ENCODE measurements at regions not wholly inside any gene's neighbourhood (a gene's known extent, or its start where the extent isn't known, plus 50 kb on each side); places are given as distances from the start of the nearest gene placed in this dataset.

DNA sequence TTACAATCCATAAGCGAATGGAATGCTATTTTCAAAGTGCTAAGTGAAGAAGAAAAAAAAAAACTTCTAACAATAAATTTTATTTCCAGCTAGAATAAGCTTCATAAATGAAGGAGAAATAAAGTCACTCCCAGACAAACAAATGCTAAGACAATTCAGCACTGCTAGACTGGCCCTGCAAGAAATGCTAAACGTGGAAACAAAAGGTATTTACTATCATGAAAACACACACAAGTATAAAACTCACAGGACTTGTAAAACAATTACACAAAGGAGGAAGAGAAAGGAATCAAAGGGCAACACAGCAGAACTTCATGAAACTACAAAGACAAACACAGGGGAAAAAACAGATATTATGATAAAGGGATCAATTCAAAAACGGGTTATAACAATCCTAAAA is 85.8 kb upstream of the NELL2 start:
- Histone ChIP-seq H3K27me3 (no peaks in the 10 kb centered on the region), H3K36me3 (no peaks in the 10 kb centered on the region), H3K9me3 (no peaks in the 10 kb centered on the region), H3K4me3 (replicated peaks in 1 of 3) (no peak overlapping the region), H3K27ac (no peak overlapping the region), H3K4me1 (no peaks in the 10 kb centered on the region)
- no peak for DNase-seq
- no peak for TF ChIP-seq POLR2A (IDR thresholded peaks at IDR 0.05)
- TF ChIP-seq CTCF (IDR thresholded peaks at IDR 0.05), result no peak
- intact Hi-C loops (cut with DNase I), result no loop called here
- 66 to 67% methylated on average over 3 of the region's 3 CpGs for WGBS, 2 donors

GRCh38 chr12:44960856-44961255 is 84.7 kb upstream of the NELL2 start:
- Histone ChIP-seq H3K27ac (no peak overlapping the region), H3K4me1 (no peaks in the 10 kb centered on the region), H3K36me3 (no peaks in the 10 kb centered on the region), H3K4me3 (replicated peaks in 1 of 3) (no peak overlapping the region), H3K27me3 (no peaks in the 10 kb centered on the region), H3K9me3 (no peaks in the 10 kb centered on the region)
- WGBS, 2 donors, result 81 to 82% methylated on average over 3 of the region's 3 CpGs
- intact Hi-C loops (cut with DNase I), result no loop called here
- no peak for DNase-seq
- TF ChIP-seq POLR2A (IDR thresholded peaks at IDR 0.05) (no peak), CTCF (IDR thresholded peaks at IDR 0.05) (no peak)

- DNase-seq, result no peak
- 79 to 91% methylated on average over 2 to 3 of the region's 3 CpGs for WGBS, 2 donors
- Histone ChIP-seq H3K27me3 (no peaks in the 10 kb centered on the region), H3K27ac (no peak overlapping the region), H3K4me3 (replicated peaks in 1 of 3) (no peak overlapping the region), H3K36me3 (no peaks in the 10 kb centered on the region), H3K4me1 (no peaks in the 10 kb centered on the region), H3K9me3 (no peaks in the 10 kb centered on the region)
- no peak for TF ChIP-seq POLR2A (IDR thresholded peaks at IDR 0.05)
- no peak for TF ChIP-seq CTCF (IDR thresholded peaks at IDR 0.05)
- intact Hi-C loops (cut with DNase I), result no loop called here
Measured at GRCh38 chr12:44960423-44960822, 84.3 kb upstream of the NELL2 start.

GRCh38 chr12:44947163-44947562 is 71.0 kb upstream of the NELL2 start:
- 79 to 85% methylated on average over 1 of the region's 1 CpG for WGBS, 2 donors
- no peaks in the 10 kb centered on the region for H3K9me3 ChIP-seq
- H3K27ac ChIP-seq, result no peak overlapping the region

GRCh38 chr12:44942714-44943113 is 66.6 kb upstream of the NELL2 start:
- H3K4me1 ChIP-seq, result no peaks in the 10 kb centered on the region
- H3K9me3 ChIP-seq, result no peaks in the 10 kb centered on the region
- no peak for TF ChIP-seq CTCF (IDR thresholded peaks at IDR 0.05)
- no peak for TF ChIP-seq POLR2A (IDR thresholded peaks at IDR 0.05)
- no peaks in the 10 kb centered on the region for H3K36me3 ChIP-seq
- H3K27me3 ChIP-seq, result no peaks in the 10 kb centered on the region
- 87 to 91% methylated on average over 5 of the region's 5 CpGs for WGBS, 2 donors
- H3K27ac ChIP-seq, result no peak overlapping the region
- H3K4me3 ChIP-seq (replicated peaks in 1 of 3), result no peak overlapping the region
- DNase-seq, result no peak
- intact Hi-C loops (cut with DNase I), result no loop called here

More at GRCh38 chr12:44947163-44947562, 71.0 kb upstream of the NELL2 start:
- Histone ChIP-seq H3K4me3 (replicated peaks in 1 of 3) (no peak overlapping the region), H3K27me3 (no peaks in the 10 kb centered on the region), H3K4me1 (no peaks in the 10 kb centered on the region), H3K36me3 (no peaks in the 10 kb centered on the region)
- no peak for TF ChIP-seq CTCF (IDR thresholded peaks at IDR 0.05)
- no peak for TF ChIP-seq POLR2A (IDR thresholded peaks at IDR 0.05)
- intact Hi-C loops (cut with DNase I), result no loop called here
- DNase-seq, result no peak
